C1 segment of cervical spinal cord (tissue), 14 donors: ENCODE measurements at regions not wholly inside any gene's neighbourhood (a gene's known extent, or its start where the extent isn't known, plus 50 kb on each side); places are given as distances from the start of the nearest gene placed in this dataset.
"Not testable (repeated sequence)": the region's sequence is repeated elsewhere in the genome, so short reads cannot be mapped to it uniquely, and the experiment has no call there.

ENCODE experiments used
- DNase-seq, 14 donors: peaks; one replicate each; lab custom pipeline; 2025; lab: John Stamatoyannopoulos, UW

DNA sequence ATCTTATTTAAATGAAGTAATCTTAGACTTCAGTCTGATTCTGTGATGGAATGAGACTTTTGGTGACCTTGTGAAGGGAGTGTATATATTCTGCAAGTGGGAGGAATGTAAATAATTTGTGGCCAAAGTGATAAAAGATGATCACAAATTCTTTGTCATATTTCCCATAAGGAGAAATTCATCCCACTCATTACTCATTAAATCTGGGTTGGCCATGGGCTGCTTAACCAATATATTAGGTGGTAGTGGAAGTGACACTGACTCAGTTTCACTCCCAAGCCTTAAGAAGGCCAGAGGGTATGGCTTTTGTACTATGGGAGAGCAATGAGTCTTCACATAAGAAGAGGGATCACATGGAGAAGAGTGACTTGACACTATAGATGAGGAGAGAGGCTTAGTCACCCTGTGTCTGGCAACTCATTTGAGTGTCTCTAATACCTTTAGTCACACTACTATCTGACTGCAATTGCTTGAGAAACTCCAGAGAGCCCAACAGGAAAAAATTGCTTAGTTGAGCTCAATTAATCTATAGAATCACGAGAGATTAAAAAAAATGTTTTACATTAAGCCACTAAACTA, 408.2 kb upstream of the PITX2 start:
- DNase-seq = no peak

DNA sequence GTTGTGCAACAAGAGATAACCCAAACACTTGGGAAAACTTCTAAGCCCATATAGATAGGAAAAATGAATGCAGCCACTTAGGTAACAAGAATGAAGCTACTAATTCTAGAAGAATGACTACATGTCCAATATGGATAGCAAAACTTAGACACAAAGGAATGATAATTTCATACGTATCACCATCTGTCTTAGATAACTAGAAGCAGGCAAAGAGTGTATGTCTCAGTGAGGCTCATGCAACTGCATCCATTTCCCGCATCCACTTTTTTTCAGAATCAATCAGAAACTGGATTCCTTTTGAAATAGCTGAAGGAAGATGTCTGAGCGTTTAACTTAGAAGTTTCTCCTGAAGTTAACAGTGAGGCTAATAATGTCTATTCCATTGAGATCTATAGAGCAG, 408.7 kb upstream of the PITX2 start:
- no peak for DNase-seq

DNA sequence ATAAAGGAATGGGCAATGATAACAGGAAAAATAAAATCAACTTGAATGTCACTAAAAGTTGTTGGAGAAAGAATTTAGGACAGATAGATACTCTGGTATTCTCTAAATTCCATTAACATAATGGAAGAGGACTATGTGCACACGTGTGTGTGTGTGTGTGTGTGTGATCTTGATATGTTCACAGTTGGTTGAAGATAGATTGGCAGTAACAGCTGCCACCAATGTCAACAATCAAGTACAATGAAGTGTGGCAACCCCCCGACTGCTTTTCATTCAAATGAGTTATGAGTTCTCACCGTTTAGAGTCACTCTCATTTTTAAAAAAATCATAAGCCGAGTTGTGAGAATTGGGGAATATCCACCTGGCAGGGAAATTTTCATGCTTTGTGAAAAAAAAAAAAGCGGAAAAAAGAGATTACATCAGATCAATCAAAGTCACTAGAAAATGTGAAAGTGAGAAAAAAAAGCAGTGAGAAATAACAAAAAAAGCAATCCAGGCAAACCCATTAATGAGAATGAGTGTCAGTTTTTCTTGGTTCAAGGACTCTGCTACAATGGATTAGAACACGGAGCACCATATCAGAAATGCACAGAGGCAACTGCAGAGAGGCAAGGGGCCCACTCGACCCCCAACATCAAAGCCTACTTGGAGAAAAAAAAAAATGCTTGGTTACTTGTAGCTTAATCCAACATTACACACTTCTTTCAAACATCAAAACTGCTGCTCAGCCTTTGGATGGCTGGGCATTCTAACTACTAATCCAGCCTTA, 414.9 kb upstream of the PITX2 start:
- DNase-seq = no peak

DNA sequence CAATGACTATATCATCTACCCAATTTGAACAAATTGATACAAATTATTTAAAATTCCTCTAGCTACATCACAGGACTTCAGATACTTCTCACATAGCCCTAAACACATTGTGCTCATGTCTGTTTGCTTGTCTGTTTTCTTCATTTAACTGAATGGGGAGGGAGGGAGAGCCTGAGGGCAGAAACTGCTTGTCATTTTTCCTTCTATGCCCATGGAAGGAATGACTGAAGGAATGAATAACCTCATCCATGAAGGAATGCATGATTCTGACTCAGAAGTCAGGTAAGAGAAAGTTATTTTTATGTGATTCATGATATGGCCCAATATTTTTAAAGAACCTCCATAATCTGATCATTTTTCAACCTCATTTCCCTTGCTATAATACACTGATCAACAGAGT, 418.0 kb upstream of the PITX2 start:
- no peak for DNase-seq

DNA sequence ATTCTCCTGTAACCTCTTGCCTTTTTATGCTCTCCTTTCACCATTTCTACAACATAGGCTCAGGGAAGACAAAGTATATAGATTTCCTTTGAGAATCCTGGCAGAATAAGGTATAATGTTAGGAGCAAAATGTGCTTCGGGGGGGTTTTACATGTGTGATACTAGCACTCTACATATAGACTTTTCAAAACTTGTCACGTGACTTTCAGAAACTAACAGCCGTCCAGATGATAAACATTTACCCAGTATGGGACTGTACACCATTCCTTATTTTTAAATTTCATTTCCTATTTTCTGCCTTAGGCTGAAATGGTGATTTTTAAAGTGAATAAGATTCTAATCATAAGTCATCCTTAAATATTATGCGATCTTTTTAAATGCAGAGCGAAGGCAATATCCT, 420.4 kb upstream of the PITX2 start:
- no peak for DNase-seq

GRCh38 chr4:111045992-111046391, 423.1 kb upstream of the PITX2 start:
- DNase-seq = no peak

DNA sequence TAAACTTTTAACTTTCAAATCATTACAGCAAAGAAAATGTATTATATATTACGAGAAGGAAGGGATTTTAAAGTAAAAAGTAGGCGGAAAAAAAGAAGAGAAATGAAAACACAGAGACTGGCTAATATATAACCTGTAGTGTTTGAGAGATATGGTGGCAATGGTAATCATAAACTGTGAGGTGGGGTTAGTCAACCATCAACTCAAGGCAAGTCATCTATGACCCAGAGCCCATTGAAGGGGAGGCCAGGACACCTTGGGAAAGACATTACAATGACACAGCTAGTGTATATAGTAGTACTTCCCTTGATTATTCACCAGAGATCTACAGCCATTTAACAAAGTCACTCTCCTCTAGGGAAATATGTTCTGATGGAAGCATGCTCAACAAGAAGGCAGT, 423.9 kb upstream of the PITX2 start:
- no peak for DNase-seq

DNA sequence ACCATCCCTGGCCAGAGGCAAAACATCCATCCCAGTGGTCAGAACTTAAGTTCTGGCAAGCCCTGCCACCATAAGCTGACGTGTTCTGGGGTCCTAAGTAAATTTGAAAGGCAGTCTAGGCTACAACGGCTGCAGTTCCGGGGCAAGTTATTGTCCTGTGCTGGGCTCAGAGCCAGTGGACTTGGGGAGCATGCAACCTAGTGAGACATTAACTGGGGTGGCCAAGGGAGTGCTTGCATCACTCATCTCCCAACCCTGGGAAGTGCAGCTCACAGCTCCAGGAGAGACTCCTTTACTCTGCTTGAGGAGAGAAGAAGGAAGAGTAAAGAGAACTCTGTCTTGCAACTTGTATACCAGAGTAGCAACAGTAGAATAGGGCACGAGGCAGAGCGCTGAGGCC, 425.4 kb upstream of the PITX2 start:
- DNase-seq = no peak

- no peak for DNase-seq
Observed at GRCh38 chr4:111064342-111064993, 441.6 kb upstream of the PITX2 start.

DNA sequence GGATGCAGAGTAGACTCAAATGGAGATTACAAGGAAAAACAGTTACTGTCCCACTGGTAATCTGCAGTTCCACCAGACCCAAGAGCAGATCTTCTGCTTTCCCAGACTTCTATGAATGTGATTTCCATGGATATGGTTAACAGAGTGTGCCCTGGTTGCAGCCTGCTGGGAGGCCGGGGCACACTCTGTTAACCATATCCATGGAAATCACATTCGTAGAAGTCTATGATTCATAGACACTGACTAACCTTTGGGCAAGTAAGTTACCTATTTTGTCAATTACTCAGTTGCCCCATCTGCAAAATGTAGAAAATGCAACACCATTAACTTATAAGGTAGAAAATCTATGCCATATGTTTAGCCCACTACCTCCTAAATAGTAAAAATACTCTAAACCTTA, 443.1 kb upstream of the PITX2 start:
- DNase-seq = no peak

DNA sequence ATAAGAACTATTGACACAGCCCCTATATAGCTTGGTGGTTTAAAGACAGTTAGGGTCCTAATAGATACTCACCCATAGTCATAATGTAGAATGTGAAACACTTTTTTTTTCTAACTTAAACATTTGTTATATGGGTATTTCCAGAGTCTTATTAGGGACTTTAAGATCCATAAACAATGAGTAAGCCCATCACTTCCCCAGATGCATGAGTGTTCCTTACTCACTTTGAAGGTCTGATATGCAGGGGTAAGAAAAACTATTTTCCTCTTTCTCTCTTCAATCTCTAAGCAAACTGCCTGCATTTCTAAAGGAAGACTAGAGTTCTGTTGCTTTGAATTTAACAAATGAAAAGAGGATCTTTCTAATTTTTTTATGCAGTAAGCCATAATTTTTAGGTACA, 443.6 kb upstream of the PITX2 start:
- DNase-seq = no peak

GRCh38 chr4:111066887-111067286, 444.0 kb upstream of the PITX2 start:
- no peak for DNase-seq

- no peak for DNase-seq
Observed at GRCh38 chr4:111068883-111069282, 446.0 kb upstream of the PITX2 start.

DNA sequence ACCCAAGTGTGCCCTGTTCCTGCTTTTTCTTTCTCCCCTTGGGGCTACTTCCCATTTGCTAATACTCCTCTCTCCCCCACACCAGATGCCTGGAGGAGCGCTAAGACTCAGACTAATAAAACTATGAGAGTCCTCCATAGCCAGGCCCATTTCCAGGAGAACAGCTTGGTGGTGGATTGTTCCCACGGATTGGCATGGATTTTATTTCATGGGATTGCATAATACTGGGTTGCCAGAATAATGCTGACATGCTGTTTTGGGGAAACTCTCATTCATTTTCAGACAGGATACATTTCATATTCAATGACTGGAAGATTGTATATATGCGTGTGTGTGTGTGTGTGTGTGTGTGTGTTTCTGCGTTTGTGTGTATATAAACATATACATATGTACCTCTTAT, 447.5 kb upstream of the PITX2 start:
- DNase-seq = no peak

DNA sequence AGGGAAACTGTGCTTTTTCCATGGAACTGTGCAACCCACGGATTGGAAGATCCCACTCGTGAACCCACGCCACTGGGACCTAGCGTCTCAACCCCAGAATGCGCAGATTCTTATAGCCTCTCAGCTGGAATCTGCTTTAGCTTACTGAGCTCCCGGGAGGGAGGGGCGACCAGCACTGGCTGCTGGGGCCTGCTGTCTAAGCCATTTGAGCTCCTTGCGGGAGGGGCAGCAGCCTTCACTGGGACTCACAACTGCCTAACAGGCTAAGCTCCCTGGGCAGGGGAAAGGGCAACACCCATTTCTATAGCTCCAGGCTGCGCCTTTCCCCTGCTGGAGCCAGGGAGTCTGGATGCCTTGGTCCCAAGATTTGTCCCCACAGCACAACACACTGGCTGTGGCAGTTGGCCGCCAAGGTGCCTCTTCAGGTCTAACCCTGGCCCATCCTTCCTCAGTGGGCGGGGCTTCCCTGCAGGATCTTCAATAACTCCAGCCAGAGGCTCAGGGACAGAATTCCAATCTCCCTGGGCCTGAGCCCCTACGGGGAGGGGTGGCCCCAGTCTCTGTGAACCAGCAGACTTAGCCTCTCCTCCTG, 451.7 kb upstream of the PITX2 start:
- DNase-seq = no peak

DNA sequence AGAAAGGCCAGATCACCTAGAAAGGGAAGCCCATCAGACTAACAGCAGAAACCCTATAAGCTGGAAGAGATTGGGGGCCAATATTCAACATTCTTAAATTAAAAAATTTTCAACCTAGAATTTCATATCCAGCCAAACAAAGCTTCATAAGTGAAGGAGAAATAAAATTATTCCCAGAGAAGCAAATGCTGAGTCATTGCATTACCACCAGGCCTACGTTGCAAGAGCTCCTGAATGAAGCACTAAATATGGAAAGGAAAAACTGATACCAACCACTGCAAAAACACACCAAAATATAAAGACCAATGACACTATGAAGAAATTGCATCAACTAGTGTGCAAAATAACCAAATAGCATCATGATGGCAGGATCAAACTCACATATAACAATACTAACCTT, 453.4 kb upstream of the PITX2 start:
- not testable (repeated sequence) for DNase-seq

- no peak for DNase-seq
Observed at GRCh38 chr4:111108153-111108552, 485.3 kb upstream of the PITX2 start.

DNA sequence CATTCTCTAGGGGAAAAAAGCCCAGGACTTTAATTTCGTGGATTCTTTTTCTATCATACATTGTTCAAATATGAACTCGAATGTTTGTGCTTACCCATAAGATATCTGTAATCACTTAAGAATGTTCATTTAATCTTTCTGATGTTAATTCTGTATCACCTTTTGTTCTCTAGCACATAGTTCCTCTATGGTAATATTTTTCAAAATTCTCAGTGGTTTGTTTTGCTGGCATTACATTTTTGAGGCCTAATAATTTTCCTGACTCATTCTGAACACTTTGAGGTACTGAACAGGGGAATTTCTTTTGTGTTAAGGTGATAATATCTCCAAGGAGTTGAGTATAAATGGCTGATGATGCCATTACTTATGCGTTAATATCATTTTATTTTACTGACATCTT, 490.7 kb upstream of the PITX2 start:
- DNase-seq = no peak

GRCh38 chr4:111115881-111116280, 493.0 kb upstream of the PITX2 start:
- DNase-seq = no peak

GRCh38 chr4:111120191-111120590, 497.3 kb upstream of the PITX2 start:
- DNase-seq = no peak

GRCh38 chr4:111126340-111126739, 503.5 kb upstream of the PITX2 start:
- DNase-seq = no peak

DNA sequence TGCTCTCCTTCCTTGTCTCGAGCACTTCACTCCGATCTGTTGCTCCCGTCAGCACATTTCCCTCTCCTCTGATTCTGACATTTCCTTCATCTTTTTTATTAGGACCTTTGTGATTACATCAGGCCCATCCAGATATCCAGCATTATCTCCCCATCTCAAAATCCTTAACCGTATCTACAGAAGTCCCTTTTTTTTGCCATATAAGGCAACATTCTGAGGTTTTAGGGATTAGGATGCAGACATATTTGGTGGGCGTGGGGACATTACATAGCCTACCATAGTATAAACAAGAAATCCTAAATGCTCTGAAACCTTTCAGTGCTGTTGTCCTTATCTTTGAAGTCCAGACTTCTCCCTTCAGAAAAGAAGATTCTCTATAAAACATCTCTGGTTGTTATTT, 505.0 kb upstream of the PITX2 start:
- DNase-seq = no peak

DNA sequence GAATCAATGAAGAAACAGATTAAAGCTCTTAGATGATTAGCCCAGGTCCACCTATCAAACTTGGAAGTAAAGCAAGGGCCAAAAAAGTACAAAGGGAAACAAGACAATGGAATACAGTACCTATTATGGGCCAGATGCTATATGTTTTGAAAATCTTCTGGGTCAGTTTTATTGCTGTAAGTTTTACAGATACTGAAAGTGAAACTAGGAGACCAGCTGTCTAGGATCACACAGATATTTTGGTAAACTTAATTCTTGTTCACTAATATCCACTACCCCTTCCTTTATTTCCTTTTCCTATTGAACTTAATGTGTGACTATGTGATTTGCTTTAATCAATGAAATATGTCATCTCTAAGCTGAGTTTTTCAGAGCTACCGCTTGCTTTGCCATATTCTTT, 505.4 kb upstream of the PITX2 start:
- no peak for DNase-seq
